Fibroblast of lung (primary cell): ENCODE measurements at regions not wholly inside any gene's neighbourhood (a gene's known extent, or its start where the extent isn't known, plus 50 kb on each side); places are given as distances from the start of the nearest gene placed in this dataset.
"Not testable (repeated sequence)": the region's sequence is repeated elsewhere in the genome, so short reads cannot be mapped to it uniquely, and the experiment has no call there.

Source experiments
- DNase-seq, 2 donors: peaks; one replicate each; pipeline versions ENCODE4 v3.0.0 to v3.0.0-alpha.2; 2010; ENCODE audit warnings: low read depth in 2 of 2
- H2AFZ ChIP-seq: 2 replicates; pipeline ENCODE4 v1.5.1; 2012; ENCODE audit warnings: low read length, control low read depth, inconsistent platforms
- H3K27ac ChIP-seq: 2 replicates; pipeline ENCODE4 v1.5.1; 2011; ENCODE audit warnings: low read length, control low read depth; ENCODE audit not compliant: insufficient read depth
- H3K27me3 ChIP-seq: 2 replicates; pipeline ENCODE4 v1.5.1; 2011; ENCODE audit warnings: mild to moderate bottlenecking, low read length; ENCODE audit not compliant: control insufficient read depth, insufficient read depth
- H3K36me3 ChIP-seq: 2 replicates; pipeline ENCODE4 v1.5.1; 2011; ENCODE audit warnings: low read length; ENCODE audit not compliant: control insufficient read depth, insufficient read depth
- H3K4me1 ChIP-seq: 2 replicates; pipeline ENCODE4 v1.5.1; 2011; ENCODE audit warnings: low read length; ENCODE audit not compliant: control insufficient read depth, insufficient read depth; ENCODE audit errors: extremely low read depth
- H3K4me2 ChIP-seq: 2 replicates; pipeline ENCODE4 v1.5.1; 2011; ENCODE audit warnings: low read length, control low read depth; ENCODE audit not compliant: insufficient read depth; ENCODE audit errors: extremely low read depth
- H3K4me3 ChIP-seq, 4 experiments: fragments of 200-600 bp in 1 of 4; sonication (generic) in 1 of 4; replicated peaks in 1 of 4; 2 replicates each; pipeline ENCODE4 v1.5.1; 2011 to 2016; ENCODE audit warnings: low read length in 4 of 4, low read depth in 3 of 4, mild to moderate bottlenecking in 3 of 4, control low read depth in 2 of 4, inconsistent platforms in 1 of 4, mixed read lengths in 1 of 4; ENCODE audit not compliant: insufficient read depth in 1 of 4; ENCODE audit errors: control extremely low read depth in 1 of 4
- H3K79me2 ChIP-seq: 2 replicates; pipeline ENCODE4 v1.5.1; 2012; ENCODE audit warnings: mild to moderate bottlenecking, low read length, inconsistent platforms; ENCODE audit not compliant: control insufficient read depth, insufficient read depth
- H3K9ac ChIP-seq: 2 replicates; pipeline ENCODE4 v1.5.1; 2011; ENCODE audit warnings: mild to moderate bottlenecking, low read length, control low read depth; ENCODE audit not compliant: insufficient read depth
- H3K9me3 ChIP-seq: 2 replicates; pipeline ENCODE4 v1.5.1; 2012; ENCODE audit warnings: low read depth, low read length; ENCODE audit not compliant: control insufficient read depth, insufficient read depth
- H4K20me1 ChIP-seq: 2 replicates; pipeline ENCODE4 v1.5.1; 2011; ENCODE audit warnings: low read length; ENCODE audit not compliant: control insufficient read depth, insufficient read depth; ENCODE audit errors: extremely low read depth
- CTCF ChIP-seq, 2 donors: IDR thresholded peaks in 1 of 2; conservative IDR thresholded peaks in 1 of 2; 1 replicate in 1 of 2; 2 replicates in 1 of 2; pipeline ENCODE4 v1.5.1; 2011 to 2012; ENCODE audit warnings: low read length in 2 of 2, control low read depth in 1 of 2, inconsistent platforms in 1 of 2, low read depth in 1 of 2, mild to moderate bottlenecking in 1 of 2
- EZH2 ChIP-seq: IDR thresholded peaks from 2 replicates; pipeline ENCODE4 v1.5.1; 2012; ENCODE audit warnings: low read length, control low read depth, mild to moderate bottlenecking; ENCODE audit errors: missing control alignments

GRCh38 chr3:178343433-178344038 lies 192.7 kb upstream of the KCNMB2 start:
- Histone ChIP-seq H3K4me1 (no peaks in the 10 kb centered on the region), H3K4me3 (no peak overlapping the region), H3K79me2 (no peaks in the 10 kb centered on the region), H3K9ac (no peak overlapping the region), H3K4me2 (no peak overlapping the region), H3K27me3 (no peaks in the 10 kb centered on the region), H4K20me1 (no peaks in the 10 kb centered on the region), H3K36me3 (no peaks in the 10 kb centered on the region), H3K9me3 (no peaks in the 10 kb centered on the region), H3K27ac (no peak overlapping the region), H2AFZ (no peak overlapping the region)
- TF ChIP-seq EZH2 = no peak
- no peak for TF ChIP-seq CTCF (conservative IDR thresholded peaks at IDR 0.05 in 1 of 2, IDR thresholded peaks at IDR 0.05 in 1 of 2; ENCODE audit: low read depth in 1 of 2, low read length in 2 of 2)
- DNase-seq = no peak

GRCh38 chr3:178345944-178346343 lies 190.3 kb upstream of the KCNMB2 start:
- Histone ChIP-seq H3K4me2 (no peak overlapping the region), H3K36me3 (no peaks in the 10 kb centered on the region), H3K4me3 (no peak overlapping the region), H3K9me3 (no peaks in the 10 kb centered on the region), H3K79me2 (no peaks in the 10 kb centered on the region), H3K27ac (no peak overlapping the region), H4K20me1 (no peaks in the 10 kb centered on the region), H3K4me1 (no peaks in the 10 kb centered on the region), H3K9ac (no peak overlapping the region), H2AFZ (no peak overlapping the region), H3K27me3 (no peaks in the 10 kb centered on the region)
- no peak for TF ChIP-seq EZH2
- no peak for TF ChIP-seq CTCF (conservative IDR thresholded peaks at IDR 0.05 in 1 of 2, IDR thresholded peaks at IDR 0.05 in 1 of 2; ENCODE audit: low read depth in 1 of 2, low read length in 2 of 2)
- DNase-seq = no peak

GRCh38 chr3:178348561-178349217 lies 187.5 kb upstream of the KCNMB2 start:
- H3K36me3 ChIP-seq, H3K27ac ChIP-seq, H3K9me3 ChIP-seq, H4K20me1 ChIP-seq, H3K4me1 ChIP-seq, H3K27me3 ChIP-seq, H3K4me2 ChIP-seq, H3K4me3 ChIP-seq, H3K9ac ChIP-seq, DNase-seq, H3K79me2 ChIP-seq, H2AFZ ChIP-seq: not testable (repeated sequence)

- H3K4me1 ChIP-seq, H2AFZ ChIP-seq, H3K27ac ChIP-seq, H3K27me3 ChIP-seq, DNase-seq, H3K4me2 ChIP-seq, H3K79me2 ChIP-seq, H4K20me1 ChIP-seq, H3K4me3 ChIP-seq, H3K9me3 ChIP-seq, H3K36me3 ChIP-seq, H3K9ac ChIP-seq: not testable (repeated sequence)
These were observed 187.0 kb upstream of the KCNMB2 start for GRCh38 chr3:178349218-178349596.
